SU-DHL-6 (cell line): ENCODE measurements at regions not wholly inside any gene's neighbourhood (a gene's known extent, or its start where the extent isn't known, plus 50 kb on each side); places are given as distances from the start of the nearest gene placed in this dataset.

Experiments
- H2AFZ ChIP-seq: fragments of 200-600 bp; sonication (generic); 2 replicates; pipeline ENCODE4 v1.6.1; 2014; ENCODE audit warnings: low read depth, mild to moderate bottlenecking, moderate library complexity, mixed read lengths, antibody characterized with exemption, low read length; ENCODE audit not compliant: severe bottlenecking
- H3F3A ChIP-seq: fragments of 200-600 bp; shearing (Covaris generic); 2 replicates; pipeline ENCODE4 v1.6.0; 2016; ENCODE audit warnings: antibody characterized with exemption, mild to moderate bottlenecking; ENCODE audit not compliant: insufficient read depth
- H3K27ac ChIP-seq: fragments of 200-600 bp; sonication (generic); 2 replicates; pipeline ENCODE4 v1.5.1; 2016; ENCODE audit warnings: low read depth, mild to moderate bottlenecking, low read length, moderate library complexity, mixed read lengths
- H3K27me3 ChIP-seq: fragments of 200-600 bp; sonication (generic), shearing (Covaris generic); 2 replicates; pipeline ENCODE4 v1.6.0; 2014; ENCODE audit warnings: mild to moderate bottlenecking, low read length
- H3K36me3 ChIP-seq: fragments of 200-600 bp; sonication (generic); 2 replicates; pipeline ENCODE4 v1.6.1; 2014; ENCODE audit warnings: mild to moderate bottlenecking, low read length, mixed read lengths
- H3K4me2 ChIP-seq: fragments of 300-600, 200-600 bp; shearing (Covaris generic), sonication (generic); 2 replicates; pipeline ENCODE4 v1.6.0; 2014; ENCODE audit warnings: low read length, low read depth, mild to moderate bottlenecking; ENCODE audit not compliant: poor library complexity, severe bottlenecking
- H3K4me3 ChIP-seq: fragments of 200-600 bp; sonication (generic); 2 replicates; pipeline ENCODE4 v1.5.1; 2014; ENCODE audit warnings: antibody characterized with exemption, low read length, mild to moderate bottlenecking, mixed read lengths; ENCODE audit not compliant: insufficient read depth, poor library complexity, severe bottlenecking
- H3K79me2 ChIP-seq: fragments of 200-600 bp; sonication (generic); 2 replicates; pipeline ENCODE4 v1.6.1; 2014; ENCODE audit warnings: mild to moderate bottlenecking, low read length, moderate library complexity; ENCODE audit not compliant: insufficient read depth
- H3K9ac ChIP-seq: fragments of 200-600 bp; sonication (generic); 2 replicates; pipeline ENCODE4 v1.7.0; 2014; ENCODE audit warnings: mild to moderate bottlenecking, low read length
- H3K9me2 ChIP-seq: fragments of 200-600 bp; sonication (generic); replicated peaks from 2 replicates; pipeline ENCODE4 v1.6.1; 2014; ENCODE audit warnings: low read length; ENCODE audit not compliant: insufficient read depth
- H3K9me3 ChIP-seq: fragments of 200-600 bp; sonication (generic); 2 replicates; pipeline ENCODE4 v1.6.1; 2014; ENCODE audit warnings: low read length, mixed read lengths; ENCODE audit not compliant: insufficient read depth
- H4K20me1 ChIP-seq: fragments of 200-600 bp; sonication (generic); 2 replicates; pipeline ENCODE4 v1.6.1; 2014; ENCODE audit warnings: low read depth, mild to moderate bottlenecking, antibody characterized with exemption, low read length, moderate library complexity, mixed read lengths
- EZH2phosphoT487 ChIP-seq: fragments of 200-600 bp; sonication (generic), shearing (Covaris generic); conservative IDR thresholded peaks from 2 replicates; pipeline ENCODE4 v1.6.1; 2018; ENCODE audit warnings: mild to moderate bottlenecking, antibody characterized with exemption, low read length, moderate library complexity, mixed read lengths
- TF ChIP-seq, protein P1 (sequence below): fragments of 200-600 bp; sonication (generic); IDR thresholded peaks from one replicate; pipeline ENCODE4 v1.5.1; 2017; ENCODE audit warnings: antibody characterized with exemption, mild to moderate bottlenecking, low read length, moderate library complexity; ENCODE audit not compliant: insufficient read depth, poor library complexity, severe bottlenecking

DNA sequence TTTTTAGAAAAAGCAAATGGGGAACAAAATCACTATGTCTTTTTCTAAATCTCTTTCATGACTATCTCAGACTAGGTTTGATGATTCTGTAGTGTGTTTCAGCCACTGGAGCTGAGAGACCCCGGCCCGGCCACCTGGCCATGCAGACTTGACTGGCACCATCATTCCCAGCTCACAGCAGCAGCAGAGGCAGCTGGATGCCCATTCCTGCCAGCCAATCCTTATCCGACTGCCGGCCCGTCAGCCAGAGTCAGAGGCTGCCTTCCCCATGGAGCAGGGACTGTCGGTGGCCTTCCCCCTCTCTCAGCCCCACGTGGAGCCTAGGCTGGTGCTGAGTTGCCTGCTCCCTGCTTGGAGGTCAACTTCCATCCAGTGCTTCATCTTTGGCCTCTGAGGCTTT lies 56.0 kb upstream of the WSB1 start:
- Histone ChIP-seq H3K9me3 (no peaks in the 10 kb centered on the region), H3K4me3 (no peak overlapping the region), H3K9ac (no peak overlapping the region), H3K27ac (no peak overlapping the region), H3F3A (no peaks in the 10 kb centered on the region), H3K27me3 (no peaks in the 10 kb centered on the region), H3K4me2 (no peak overlapping the region), H3K36me3 (no peaks in the 10 kb centered on the region), H2AFZ (no peak overlapping the region), H3K79me2 (no peaks in the 10 kb centered on the region), H3K9me2 (no peaks in the 10 kb centered on the region), H4K20me1 (no peaks in the 10 kb centered on the region)
- no peak for TF ChIP-seq EZH2phosphoT487
- TF ChIP-seq, protein P1, sequence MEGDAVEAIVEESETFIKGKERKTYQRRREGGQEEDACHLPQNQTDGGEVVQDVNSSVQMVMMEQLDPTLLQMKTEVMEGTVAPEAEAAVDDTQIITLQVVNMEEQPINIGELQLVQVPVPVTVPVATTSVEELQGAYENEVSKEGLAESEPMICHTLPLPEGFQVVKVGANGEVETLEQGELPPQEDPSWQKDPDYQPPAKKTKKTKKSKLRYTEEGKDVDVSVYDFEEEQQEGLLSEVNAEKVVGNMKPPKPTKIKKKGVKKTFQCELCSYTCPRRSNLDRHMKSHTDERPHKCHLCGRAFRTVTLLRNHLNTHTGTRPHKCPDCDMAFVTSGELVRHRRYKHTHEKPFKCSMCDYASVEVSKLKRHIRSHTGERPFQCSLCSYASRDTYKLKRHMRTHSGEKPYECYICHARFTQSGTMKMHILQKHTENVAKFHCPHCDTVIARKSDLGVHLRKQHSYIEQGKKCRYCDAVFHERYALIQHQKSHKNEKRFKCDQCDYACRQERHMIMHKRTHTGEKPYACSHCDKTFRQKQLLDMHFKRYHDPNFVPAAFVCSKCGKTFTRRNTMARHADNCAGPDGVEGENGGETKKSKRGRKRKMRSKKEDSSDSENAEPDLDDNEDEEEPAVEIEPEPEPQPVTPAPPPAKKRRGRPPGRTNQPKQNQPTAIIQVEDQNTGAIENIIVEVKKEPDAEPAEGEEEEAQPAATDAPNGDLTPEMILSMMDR: no peak

DNA sequence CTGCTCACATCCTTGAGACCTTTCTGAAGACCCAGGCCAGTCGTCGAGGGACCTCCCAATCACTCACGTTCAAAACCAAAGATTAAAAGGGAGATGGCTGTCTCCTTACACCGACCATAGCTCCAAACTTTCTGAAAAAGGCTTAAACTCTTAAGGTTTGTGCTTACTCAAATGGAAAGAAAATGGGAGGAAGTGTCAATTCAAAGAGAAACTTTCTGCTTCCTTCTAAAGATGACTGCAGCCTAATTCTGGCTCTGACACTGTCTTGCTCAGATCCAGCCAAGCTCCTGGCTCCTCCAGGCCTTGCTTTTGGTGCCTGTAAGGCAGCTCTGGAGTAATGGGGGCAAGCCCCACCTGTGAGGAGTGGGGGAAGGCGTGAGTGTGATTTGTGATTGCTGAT lies 54.9 kb upstream of the WSB1 start:
- Histone ChIP-seq H3K9me2 (no peaks in the 10 kb centered on the region), H3K36me3 (no peaks in the 10 kb centered on the region), H3K79me2 (no peaks in the 10 kb centered on the region), H3K27ac (no peak overlapping the region), H4K20me1 (no peaks in the 10 kb centered on the region), H2AFZ (no peak overlapping the region), H3K27me3 (no peaks in the 10 kb centered on the region), H3K4me2 (no peak overlapping the region), H3F3A (no peaks in the 10 kb centered on the region), H3K4me3 (no peak overlapping the region), H3K9me3 (no peaks in the 10 kb centered on the region), H3K9ac (no peak overlapping the region)
- TF ChIP-seq, protein P1: no peak
- no peak for TF ChIP-seq EZH2phosphoT487

DNA sequence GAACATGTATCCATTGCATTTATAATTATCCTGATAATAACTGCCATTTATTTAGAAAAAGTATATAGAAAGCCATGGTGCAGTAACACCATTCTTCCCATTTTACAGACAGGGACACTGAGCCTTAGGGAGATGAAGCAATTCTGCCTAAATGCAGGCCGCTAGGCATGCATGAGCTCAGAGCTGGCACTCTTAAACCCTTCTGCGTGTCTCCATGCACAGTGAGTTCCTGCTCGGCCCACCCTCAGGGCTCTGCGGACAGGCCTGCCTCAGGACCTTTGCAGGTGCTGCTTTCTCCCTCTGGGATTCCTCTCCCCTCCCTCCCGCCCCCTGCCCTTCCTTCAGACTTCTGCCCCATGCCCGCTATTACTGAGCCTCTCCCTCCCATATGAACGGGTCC lies 54.3 kb upstream of the WSB1 start:
- H3K4me2 ChIP-seq: no peak overlapping the region

More for the DNA sequence above, 54.3 kb upstream of the WSB1 start:
- H4K20me1 ChIP-seq: no peaks in the 10 kb centered on the region
- no peak overlapping the region for H2AFZ ChIP-seq
- H3K27ac ChIP-seq: no peak overlapping the region
- no peaks in the 10 kb centered on the region for H3F3A ChIP-seq
- H3K4me3 ChIP-seq: no peak overlapping the region
- no peak overlapping the region for H3K9ac ChIP-seq
- no peaks in the 10 kb centered on the region for H3K36me3 ChIP-seq
- H3K79me2 ChIP-seq: no peaks in the 10 kb centered on the region
- no peak for TF ChIP-seq EZH2phosphoT487
- TF ChIP-seq, protein P1: no peak
- H3K9me3 ChIP-seq: no peaks in the 10 kb centered on the region
- H3K9me2 ChIP-seq: no peaks in the 10 kb centered on the region
- H3K27me3 ChIP-seq: no peaks in the 10 kb centered on the region
